Body of pancreas (tissue), 4 donors: ENCODE measurements at regions not wholly inside any gene's neighbourhood (a gene's known extent, or its start where the extent isn't known, plus 50 kb on each side); places are given as distances from the start of the nearest gene placed in this dataset.

Source experiments
- POLR2A ChIP-seq, 3 donors: fragments of 450-650 bp; IDR thresholded peaks; one replicate each; pipeline ENCODE4 v1.6.1; 2016; ENCODE audit warnings: antibody characterized with exemption in 3 of 3, mild to moderate bottlenecking in 2 of 3
- TF ChIP-seq, protein P1 (sequence below), 7 experiments: fragments of 450-650 bp in 4 of 7; fragments of 200-600 bp in 3 of 7; sonication (generic) in 3 of 7; IDR thresholded peaks; one replicate each; pipeline ENCODE4 v1.5.1; 2016 to 2019; ENCODE audit warnings: antibody characterized with exemption in 7 of 7

DNA sequence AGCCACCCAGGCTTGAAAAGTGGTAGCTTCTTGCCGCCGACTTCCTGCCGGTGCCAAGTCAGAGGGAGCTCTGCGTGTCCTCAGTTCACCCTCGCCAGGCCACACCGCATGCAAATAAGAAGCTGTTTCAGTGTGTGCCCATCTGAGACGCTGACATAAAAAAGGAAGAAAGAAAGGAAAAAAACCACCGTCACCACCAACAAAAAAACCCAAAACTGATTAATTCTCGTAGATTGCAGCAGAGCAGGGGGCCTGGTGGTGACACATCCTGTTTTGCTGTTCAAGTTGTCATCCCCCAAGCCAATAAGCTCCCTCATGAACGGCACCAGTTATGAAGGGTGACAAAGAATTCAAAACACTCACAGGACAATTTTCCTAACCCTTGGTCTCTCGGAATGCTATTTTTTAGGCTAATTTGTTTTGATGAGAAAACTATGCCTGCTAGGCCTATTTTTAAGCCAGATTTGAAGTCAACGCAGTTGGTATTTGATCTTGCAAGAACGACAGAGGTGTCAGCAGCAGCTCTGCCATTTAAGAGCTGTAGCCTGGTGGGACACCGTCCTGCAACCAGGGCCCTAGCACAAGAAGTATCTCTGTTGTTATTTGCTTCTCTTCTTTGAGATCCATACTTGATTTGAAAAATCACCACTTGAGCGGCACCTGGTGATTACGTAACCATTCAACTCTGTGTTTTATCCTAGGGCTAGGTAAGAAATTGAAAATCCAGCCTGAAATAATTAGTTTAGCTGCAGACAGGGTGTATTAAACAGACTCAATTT lies 145.6 kb downstream of the PFKFB3 start:
- peak in 1 of 3 donors; percentile 7 for TF ChIP-seq POLR2A (IDR thresholded peaks at IDR 0.05)
- TF ChIP-seq, protein P1, sequence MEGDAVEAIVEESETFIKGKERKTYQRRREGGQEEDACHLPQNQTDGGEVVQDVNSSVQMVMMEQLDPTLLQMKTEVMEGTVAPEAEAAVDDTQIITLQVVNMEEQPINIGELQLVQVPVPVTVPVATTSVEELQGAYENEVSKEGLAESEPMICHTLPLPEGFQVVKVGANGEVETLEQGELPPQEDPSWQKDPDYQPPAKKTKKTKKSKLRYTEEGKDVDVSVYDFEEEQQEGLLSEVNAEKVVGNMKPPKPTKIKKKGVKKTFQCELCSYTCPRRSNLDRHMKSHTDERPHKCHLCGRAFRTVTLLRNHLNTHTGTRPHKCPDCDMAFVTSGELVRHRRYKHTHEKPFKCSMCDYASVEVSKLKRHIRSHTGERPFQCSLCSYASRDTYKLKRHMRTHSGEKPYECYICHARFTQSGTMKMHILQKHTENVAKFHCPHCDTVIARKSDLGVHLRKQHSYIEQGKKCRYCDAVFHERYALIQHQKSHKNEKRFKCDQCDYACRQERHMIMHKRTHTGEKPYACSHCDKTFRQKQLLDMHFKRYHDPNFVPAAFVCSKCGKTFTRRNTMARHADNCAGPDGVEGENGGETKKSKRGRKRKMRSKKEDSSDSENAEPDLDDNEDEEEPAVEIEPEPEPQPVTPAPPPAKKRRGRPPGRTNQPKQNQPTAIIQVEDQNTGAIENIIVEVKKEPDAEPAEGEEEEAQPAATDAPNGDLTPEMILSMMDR (IDR thresholded peaks at IDR 0.05), result no peak
